Stomach (tissue), 4 donors: ENCODE measurements at regions not wholly inside any gene's neighbourhood (a gene's known extent, or its start where the extent isn't known, plus 50 kb on each side); places are given as distances from the start of the nearest gene placed in this dataset.

Source experiments
- POLR2A ChIP-seq, 4 donors: fragments of 450-650 bp; IDR thresholded peaks; one replicate each; pipeline ENCODE4 v1.6.1; 2016; ENCODE audit warnings: antibody characterized with exemption in 4 of 4, control low read depth in 2 of 4, mild to moderate bottlenecking in 1 of 4, moderate library complexity in 1 of 4
- POLR2AphosphoS5 ChIP-seq, 3 donors: sonication (generic); formaldehyde crosslinking; IDR thresholded peaks; one replicate each; pipeline ENCODE4 v1.6.1; 2016; ENCODE audit warnings: antibody characterized with exemption in 3 of 3
- TF ChIP-seq, protein P1 (sequence below), 7 experiments: fragments of 450-650 bp in 4 of 7; fragments of 200-600 bp in 3 of 7; sonication (generic) in 3 of 7; IDR thresholded peaks; one replicate each; pipeline ENCODE4 v1.5.1; 2016 to 2019; ENCODE audit warnings: antibody characterized with exemption in 7 of 7, control low read depth in 2 of 7, mild to moderate bottlenecking in 1 of 7

GRCh38 chr4:159823743-159824142, 720.9 kb downstream of the RAPGEF2 start:
- TF ChIP-seq, protein P1, sequence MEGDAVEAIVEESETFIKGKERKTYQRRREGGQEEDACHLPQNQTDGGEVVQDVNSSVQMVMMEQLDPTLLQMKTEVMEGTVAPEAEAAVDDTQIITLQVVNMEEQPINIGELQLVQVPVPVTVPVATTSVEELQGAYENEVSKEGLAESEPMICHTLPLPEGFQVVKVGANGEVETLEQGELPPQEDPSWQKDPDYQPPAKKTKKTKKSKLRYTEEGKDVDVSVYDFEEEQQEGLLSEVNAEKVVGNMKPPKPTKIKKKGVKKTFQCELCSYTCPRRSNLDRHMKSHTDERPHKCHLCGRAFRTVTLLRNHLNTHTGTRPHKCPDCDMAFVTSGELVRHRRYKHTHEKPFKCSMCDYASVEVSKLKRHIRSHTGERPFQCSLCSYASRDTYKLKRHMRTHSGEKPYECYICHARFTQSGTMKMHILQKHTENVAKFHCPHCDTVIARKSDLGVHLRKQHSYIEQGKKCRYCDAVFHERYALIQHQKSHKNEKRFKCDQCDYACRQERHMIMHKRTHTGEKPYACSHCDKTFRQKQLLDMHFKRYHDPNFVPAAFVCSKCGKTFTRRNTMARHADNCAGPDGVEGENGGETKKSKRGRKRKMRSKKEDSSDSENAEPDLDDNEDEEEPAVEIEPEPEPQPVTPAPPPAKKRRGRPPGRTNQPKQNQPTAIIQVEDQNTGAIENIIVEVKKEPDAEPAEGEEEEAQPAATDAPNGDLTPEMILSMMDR (IDR thresholded peaks at IDR 0.05), result no peak
- TF ChIP-seq POLR2A (IDR thresholded peaks at IDR 0.05) (no peak), POLR2AphosphoS5 (IDR thresholded peaks at IDR 0.05) (no peak)
